Adrenal gland (tissue), 5 donors: ENCODE measurements at regions not wholly inside any gene's neighbourhood (a gene's known extent, or its start where the extent isn't known, plus 50 kb on each side); places are given as distances from the start of the nearest gene placed in this dataset.

Experiments
- CTCF ChIP-seq, 6 experiments: fragments of 450-650 bp in 4 of 6; fragments of 200-600 bp in 2 of 6; sonication (generic) in 1 of 6; IDR thresholded peaks; 1 replicate in 5 of 6; 2 replicates in 1 of 6; pipeline versions ENCODE4 v1.5.1 to v1.8.0; 2016 to 2021; ENCODE audit warnings: antibody characterized with exemption in 6 of 6, mild to moderate bottlenecking in 2 of 6, moderate library complexity in 1 of 6
- POLR2A ChIP-seq, 2 donors: fragments of 450-650 bp; IDR thresholded peaks; one replicate each; pipeline ENCODE4 v1.6.1; 2017; ENCODE audit warnings: antibody characterized with exemption in 2 of 2, mild to moderate bottlenecking in 2 of 2, moderate library complexity in 1 of 2
- donor health status: DM: no; HTN: no; CAD: no.

GRCh38 chr18:14964406-14964805 is 216.4 kb downstream of the ANKRD30B start:
- TF ChIP-seq CTCF (IDR thresholded peaks at IDR 0.05) = no peak
- no peak for TF ChIP-seq POLR2A (IDR thresholded peaks at IDR 0.05)
